Stimulated activated naive CD8-positive, alpha-beta T cell treated with anti-CD3 and anti-CD28 coated beads, Interleukin-15, amount 100 ng/mL, for 72 hours (primary cell): ENCODE measurements at regions not wholly inside any gene's neighbourhood (a gene's known extent, or its start where the extent isn't known, plus 50 kb on each side); places are given as distances from the start of the nearest gene placed in this dataset.
"Not testable (repeated sequence)": the region's sequence is repeated elsewhere in the genome, so short reads cannot be mapped to it uniquely, and the experiment has no call there.

ENCODE experiments used
- ATAC-seq: fragments of 150-1000 bp; cut with Tn5 transposase; 2 replicates; pipeline ENCODE4 v1.10.0; 2021; ENCODE audit warnings: mild to moderate bottlenecking, moderate library complexity
- DNase-seq, 2 donors: peaks; one replicate each; pipeline ENCODE4 v3.0.0; 2021 to 2022
- H3K27ac Mint-ChIP-seq, 2 donors: one replicate each; pipeline ENCODE4 v1.8.0; 2022; ENCODE audit warnings: mild to moderate bottlenecking in 2 of 2, mixed read lengths in 2 of 2, moderate library complexity in 2 of 2
- H3K27me3 Mint-ChIP-seq: one replicate; pipeline ENCODE4 v1.8.0; 2022; ENCODE audit warnings: mixed read lengths
- H3K4me1 Mint-ChIP-seq: one replicate; pipeline ENCODE4 v1.8.0; 2022; ENCODE audit warnings: mild to moderate bottlenecking, mixed read lengths
- H3K4me3 Mint-ChIP-seq, 2 donors: one replicate each; pipeline ENCODE4 v1.8.0; 2022; ENCODE audit warnings: mild to moderate bottlenecking in 2 of 2, mixed read lengths in 2 of 2, moderate library complexity in 1 of 2
- H3K9me3 Mint-ChIP-seq, 2 donors: one replicate each; pipeline ENCODE4 v1.8.0; 2022; ENCODE audit warnings: mixed read lengths in 2 of 2

GRCh38 chr4:29378237-29378636 is 1341.9 kb upstream of the PCDH7 start:
- not testable (repeated sequence) for DNase-seq, ATAC-seq, H3K27me3 Mint-ChIP-seq, H3K4me3 Mint-ChIP-seq, H3K4me1 Mint-ChIP-seq, H3K27ac Mint-ChIP-seq
- peaks cover 0 to 27% of the 10 kb centered on the region in 2 donors for H3K9me3 Mint-ChIP-seq

- no peak for ATAC-seq
- no peaks in the 10 kb centered on the region for H3K4me1 Mint-ChIP-seq
- DNase-seq = no peak
Observed at GRCh38 chr4:29390921-29391320, 1329.2 kb upstream of the PCDH7 start.

GRCh38 chr4:29405116-29405515 is 1315.1 kb upstream of the PCDH7 start:
- DNase-seq (no peak), ATAC-seq (no peak)
- H3K27me3 Mint-ChIP-seq = no peaks in the 10 kb centered on the region
- no peaks in the 10 kb centered on the region for H3K4me1 Mint-ChIP-seq
- H3K4me3 Mint-ChIP-seq = no peak overlapping the region
- H3K9me3 Mint-ChIP-seq = peaks cover 4 to 14% of the 10 kb centered on the region in 2 donors
- H3K27ac Mint-ChIP-seq = no peak overlapping the region

More at GRCh38 chr4:29390921-29391320, 1329.2 kb upstream of the PCDH7 start:
- Mint-ChIP-seq H3K9me3 (peaks cover 15 to 18% of the 10 kb centered on the region in 2 donors), H3K4me3 (no peak overlapping the region), H3K27me3 (no peaks in the 10 kb centered on the region), H3K27ac (no peak overlapping the region)

GRCh38 chr4:29415771-29416170 is 1304.4 kb upstream of the PCDH7 start:
- Mint-ChIP-seq H3K9me3 (peaks cover 9 to 13% of the 10 kb centered on the region in 2 donors), H3K27me3 (no peaks in the 10 kb centered on the region), H3K27ac (no peak overlapping the region), H3K4me3 (no peak overlapping the region), H3K4me1 (no peaks in the 10 kb centered on the region)
- DNase-seq (no peak), ATAC-seq (no peak)

- ATAC-seq (no peak), DNase-seq (no peak)
- peaks cover 0 to 5% of the 10 kb centered on the region in 2 donors for H3K9me3 Mint-ChIP-seq
- H3K4me1 Mint-ChIP-seq = no peaks in the 10 kb centered on the region
- no peaks in the 10 kb centered on the region for H3K27me3 Mint-ChIP-seq
- H3K4me3 Mint-ChIP-seq = no peak overlapping the region
- H3K27ac Mint-ChIP-seq = no peak overlapping the region
Observed at GRCh38 chr4:29423836-29424721, 1296.1 kb upstream of the PCDH7 start.

- ATAC-seq (no peak), DNase-seq (no peak)
- no peaks in the 10 kb centered on the region for H3K27me3 Mint-ChIP-seq
Observed at GRCh38 chr4:29453303-29453820, 1266.8 kb upstream of the PCDH7 start.

GRCh38 chr4:29459926-29460325 is 1260.2 kb upstream of the PCDH7 start:
- Mint-ChIP-seq H3K27ac (no peak overlapping the region), H3K4me1 (no peaks in the 10 kb centered on the region), H3K27me3 (no peaks in the 10 kb centered on the region), H3K4me3 (no peak overlapping the region), H3K9me3 (peaks cover 9 to 18% of the 10 kb centered on the region in 2 donors)
- no peak for DNase-seq
- no peak for ATAC-seq

More at GRCh38 chr4:29453303-29453820, 1266.8 kb upstream of the PCDH7 start:
- Mint-ChIP-seq H3K27ac (no peak overlapping the region), H3K9me3 (peaks cover 9 to 12% of the 10 kb centered on the region in 2 donors), H3K4me1 (no peaks in the 10 kb centered on the region), H3K4me3 (no peak overlapping the region)

- H3K27ac Mint-ChIP-seq = no peak overlapping the region
- H3K9me3 Mint-ChIP-seq = peaks cover 22 to 27% of the 10 kb centered on the region in 2 donors
- ATAC-seq (no peak), DNase-seq (no peak)
- H3K27me3 Mint-ChIP-seq = no peaks in the 10 kb centered on the region
- no peaks in the 10 kb centered on the region for H3K4me1 Mint-ChIP-seq
- H3K4me3 Mint-ChIP-seq = no peak overlapping the region
Observed at GRCh38 chr4:29467044-29467717, 1253.0 kb upstream of the PCDH7 start.
